ENCODE measurements at regions not wholly inside any gene's neighbourhood (a gene's known extent, or its start where the extent isn't known, plus 50 kb on each side); places are given as distances from the start of the nearest gene placed in this dataset.

DNA sequence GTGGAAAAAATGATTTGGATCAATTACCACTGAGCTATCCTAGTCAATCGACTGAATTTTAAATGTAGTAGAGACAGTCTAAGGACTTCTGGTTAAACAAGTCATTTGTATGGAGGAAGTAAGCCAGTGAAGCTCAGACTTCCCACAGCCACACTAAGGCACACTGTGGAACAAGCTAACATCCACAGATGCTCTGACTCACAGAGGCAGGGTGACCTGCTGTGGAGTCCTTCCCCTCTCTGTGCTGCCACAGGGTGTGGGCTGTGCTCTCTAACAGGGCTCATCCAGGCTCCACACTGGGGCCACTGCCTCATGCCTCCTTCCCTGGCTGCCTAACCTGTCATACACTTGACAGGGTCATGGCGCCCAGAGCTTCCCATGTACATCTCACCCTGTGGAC, 351.0 kb downstream of the GALR1 start:
- TF ChIP-seq, protein P1, sequence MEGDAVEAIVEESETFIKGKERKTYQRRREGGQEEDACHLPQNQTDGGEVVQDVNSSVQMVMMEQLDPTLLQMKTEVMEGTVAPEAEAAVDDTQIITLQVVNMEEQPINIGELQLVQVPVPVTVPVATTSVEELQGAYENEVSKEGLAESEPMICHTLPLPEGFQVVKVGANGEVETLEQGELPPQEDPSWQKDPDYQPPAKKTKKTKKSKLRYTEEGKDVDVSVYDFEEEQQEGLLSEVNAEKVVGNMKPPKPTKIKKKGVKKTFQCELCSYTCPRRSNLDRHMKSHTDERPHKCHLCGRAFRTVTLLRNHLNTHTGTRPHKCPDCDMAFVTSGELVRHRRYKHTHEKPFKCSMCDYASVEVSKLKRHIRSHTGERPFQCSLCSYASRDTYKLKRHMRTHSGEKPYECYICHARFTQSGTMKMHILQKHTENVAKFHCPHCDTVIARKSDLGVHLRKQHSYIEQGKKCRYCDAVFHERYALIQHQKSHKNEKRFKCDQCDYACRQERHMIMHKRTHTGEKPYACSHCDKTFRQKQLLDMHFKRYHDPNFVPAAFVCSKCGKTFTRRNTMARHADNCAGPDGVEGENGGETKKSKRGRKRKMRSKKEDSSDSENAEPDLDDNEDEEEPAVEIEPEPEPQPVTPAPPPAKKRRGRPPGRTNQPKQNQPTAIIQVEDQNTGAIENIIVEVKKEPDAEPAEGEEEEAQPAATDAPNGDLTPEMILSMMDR (IDR thresholded peaks at IDR 0.05), result no peak
- TF ChIP-seq POLR2AphosphoS5 (IDR thresholded peaks at IDR 0.05), result no peak
- TF ChIP-seq POLR2A (IDR thresholded peaks at IDR 0.05), result no peak
